Keratinocyte (primary cell): ENCODE measurements at regions not wholly inside any gene's neighbourhood (a gene's known extent, or its start where the extent isn't known, plus 50 kb on each side); places are given as distances from the start of the nearest gene placed in this dataset.

Source experiments
- DNase-seq: peaks from one replicate; pipeline ENCODE4 v3.0.0-alpha.2; 2011; ENCODE audit warnings: low read depth, missing footprints, low spot score
- FAIRE-seq: peaks from 2 replicates; lab custom pipeline; 2011; peaks lifted over from hg19 to GRCh38; lab: Jason Lieb, UNC
- H2AFZ ChIP-seq: 2 replicates; pipeline ENCODE4 v1.6.0; 2012; ENCODE audit warnings: low read length, control low read depth, inconsistent platforms; ENCODE audit not compliant: control insufficient read depth
- H3K27ac ChIP-seq: 2 replicates; pipeline ENCODE4 v1.5.1; 2011; ENCODE audit warnings: low read length; ENCODE audit not compliant: control insufficient read depth, insufficient read depth
- H3K27me3 ChIP-seq: 3 replicates; pipeline ENCODE4 v1.6.0; 2011; ENCODE audit warnings: low read length; ENCODE audit not compliant: control insufficient read depth, insufficient read depth; ENCODE audit errors: extremely low read depth
- H3K36me3 ChIP-seq, 2 experiments: 2 replicates in 1 of 2; 3 replicates in 1 of 2; pipeline ENCODE4 v1.5.1; 2011; ENCODE audit warnings: low read length in 2 of 2, mild to moderate bottlenecking in 1 of 2; ENCODE audit not compliant: control insufficient read depth in 2 of 2, insufficient read depth in 2 of 2; ENCODE audit errors: extremely low read depth in 1 of 2
- H3K4me1 ChIP-seq: 3 replicates; pipeline ENCODE4 v1.5.1; 2011; ENCODE audit warnings: low read length; ENCODE audit not compliant: control insufficient read depth, insufficient read depth; ENCODE audit errors: extremely low read depth
- H3K4me2 ChIP-seq: 3 replicates; pipeline ENCODE4 v1.6.0; 2011; ENCODE audit warnings: low read depth, low read length; ENCODE audit not compliant: control insufficient read depth, insufficient read depth; ENCODE audit errors: extremely low read depth
- H3K4me3 ChIP-seq, 3 experiments: fragments of 200-600 bp in 1 of 3; sonication (generic) in 1 of 3; 2 replicates in 2 of 3; 3 replicates in 1 of 3; pipeline ENCODE4 v1.5.1; 2011 to 2016; ENCODE audit warnings: low read length in 3 of 3, mild to moderate bottlenecking in 3 of 3, control low read depth in 2 of 3, inconsistent platforms in 1 of 3, low read depth in 1 of 3, mixed read lengths in 1 of 3, mixed run types in 1 of 3, moderate library complexity in 1 of 3; ENCODE audit not compliant: control insufficient read depth in 2 of 3, insufficient read depth in 2 of 3; ENCODE audit errors: extremely low read depth in 1 of 3
- H3K79me2 ChIP-seq: 2 replicates; pipeline ENCODE4 v1.6.0; 2012; ENCODE audit warnings: low read length; ENCODE audit not compliant: control insufficient read depth, insufficient read depth
- H3K9ac ChIP-seq: 3 replicates; pipeline ENCODE4 v1.6.0; 2011; ENCODE audit warnings: low read length; ENCODE audit not compliant: control insufficient read depth, insufficient read depth; ENCODE audit errors: extremely low read depth
- H3K9me1 ChIP-seq: 3 replicates; pipeline ENCODE4 v1.6.0; 2011; ENCODE audit warnings: low read length; ENCODE audit not compliant: control insufficient read depth, insufficient read depth; ENCODE audit errors: extremely low read depth
- H3K9me3 ChIP-seq: 2 replicates; pipeline ENCODE4 v1.5.1; 2012; ENCODE audit warnings: low read depth, low read length; ENCODE audit not compliant: control insufficient read depth
- H4K20me1 ChIP-seq: 3 replicates; pipeline ENCODE4 v1.6.0; 2011; ENCODE audit warnings: low read length; ENCODE audit not compliant: control insufficient read depth, insufficient read depth; ENCODE audit errors: extremely low read depth
- EZH2 ChIP-seq: IDR thresholded peaks from one replicate; pipeline ENCODE4 v1.6.1; 2012; ENCODE audit warnings: inconsistent platforms, mild to moderate bottlenecking, low read length, moderate library complexity
- dilution Hi-C: fragments of 300-500 bp; cut with MboI; formaldehyde crosslinking; loops from one replicate; pipeline ENCODE4 v1.7.0; 2020; ENCODE audit warnings: low sequenced_read_pairs; ENCODE audit not compliant: extremely low pct_ligation_motif_present
- TF ChIP-seq, protein P1 (sequence below), 3 experiments: IDR thresholded peaks in 1 of 3; conservative IDR thresholded peaks in 1 of 3; optimal IDR thresholded peaks in 1 of 3; 2 replicates in 2 of 3; 3 replicates in 1 of 3; pipeline versions ENCODE3 to v1.5.1; 2011; ENCODE audit warnings: low read length in 3 of 3, mild to moderate bottlenecking in 3 of 3, moderate library complexity in 2 of 3, control low read depth in 1 of 3, inconsistent platforms in 1 of 3; ENCODE audit not compliant: insufficient read depth in 2 of 3; ENCODE audit errors: extremely low read depth in 1 of 3

DNA sequence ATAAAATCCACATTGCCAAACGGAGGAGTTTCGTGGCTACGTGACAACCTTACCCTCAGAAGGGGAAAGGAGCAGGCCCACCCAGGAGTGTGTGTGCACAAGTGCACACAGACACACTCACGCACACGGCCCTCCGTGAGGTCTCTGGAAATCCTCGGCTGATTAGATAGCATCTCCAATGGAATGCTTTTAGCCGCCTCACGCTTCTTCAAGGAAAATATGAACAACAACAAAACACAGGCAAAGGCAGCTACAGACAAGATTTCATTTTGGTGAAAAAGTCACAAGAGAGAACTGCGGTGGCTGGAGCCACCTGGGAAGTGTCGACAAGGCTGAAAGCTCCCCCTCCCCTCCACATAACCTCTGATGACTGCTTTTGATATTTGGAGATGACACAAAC, 391.8 kb upstream of the MKI67 start:
- Histone ChIP-seq H3K9ac (no peak overlapping the region), H3K9me3 (no peaks in the 10 kb centered on the region), H3K27me3 (no peaks in the 10 kb centered on the region), H2AFZ (no peak overlapping the region), H4K20me1 (no peaks in the 10 kb centered on the region), H3K27ac (no peak overlapping the region), H3K4me1 (no peaks in the 10 kb centered on the region), H3K4me2 (no peak overlapping the region), H3K36me3 (no peaks in the 10 kb centered on the region), H3K9me1 (no peaks in the 10 kb centered on the region), H3K79me2 (no peaks in the 10 kb centered on the region), H3K4me3 (no peak overlapping the region)
- FAIRE-seq (no peak), DNase-seq (no peak)
- no peak for TF ChIP-seq EZH2
- TF ChIP-seq, protein P1, sequence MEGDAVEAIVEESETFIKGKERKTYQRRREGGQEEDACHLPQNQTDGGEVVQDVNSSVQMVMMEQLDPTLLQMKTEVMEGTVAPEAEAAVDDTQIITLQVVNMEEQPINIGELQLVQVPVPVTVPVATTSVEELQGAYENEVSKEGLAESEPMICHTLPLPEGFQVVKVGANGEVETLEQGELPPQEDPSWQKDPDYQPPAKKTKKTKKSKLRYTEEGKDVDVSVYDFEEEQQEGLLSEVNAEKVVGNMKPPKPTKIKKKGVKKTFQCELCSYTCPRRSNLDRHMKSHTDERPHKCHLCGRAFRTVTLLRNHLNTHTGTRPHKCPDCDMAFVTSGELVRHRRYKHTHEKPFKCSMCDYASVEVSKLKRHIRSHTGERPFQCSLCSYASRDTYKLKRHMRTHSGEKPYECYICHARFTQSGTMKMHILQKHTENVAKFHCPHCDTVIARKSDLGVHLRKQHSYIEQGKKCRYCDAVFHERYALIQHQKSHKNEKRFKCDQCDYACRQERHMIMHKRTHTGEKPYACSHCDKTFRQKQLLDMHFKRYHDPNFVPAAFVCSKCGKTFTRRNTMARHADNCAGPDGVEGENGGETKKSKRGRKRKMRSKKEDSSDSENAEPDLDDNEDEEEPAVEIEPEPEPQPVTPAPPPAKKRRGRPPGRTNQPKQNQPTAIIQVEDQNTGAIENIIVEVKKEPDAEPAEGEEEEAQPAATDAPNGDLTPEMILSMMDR (optimal IDR thresholded peaks at IDR 0.05 in 1 of 3, IDR thresholded peaks at IDR 0.05 in 1 of 3, conservative IDR thresholded peaks at IDR 0.05 in 1 of 3; ENCODE audit: extremely low read depth in 1 of 3, insufficient read depth in 2 of 3, low read length in 3 of 3): no peak
- dilution Hi-C loops: no loop called here

DNA sequence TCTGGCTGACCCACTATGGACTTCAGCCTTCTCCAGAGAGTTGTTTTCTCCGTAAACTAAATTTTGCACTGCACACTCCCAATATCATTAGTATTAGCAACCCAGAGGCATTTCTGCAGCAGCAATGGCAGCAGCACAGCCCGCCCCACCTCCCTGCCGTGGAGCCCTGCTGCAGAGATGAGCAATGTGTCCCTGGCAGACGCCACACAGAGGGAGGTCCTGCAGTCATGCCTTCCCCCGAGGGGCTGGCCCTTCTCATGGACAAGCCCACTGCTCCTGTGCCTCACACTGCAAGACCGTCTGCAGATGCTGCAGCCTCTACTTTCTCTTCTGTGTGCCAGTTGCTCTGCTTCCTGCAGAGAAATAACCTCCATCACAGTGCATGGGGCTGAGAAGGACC, 393.4 kb upstream of the MKI67 start:
- no peak for DNase-seq
- dilution Hi-C loops: no loop called here

More for the DNA sequence above, 393.4 kb upstream of the MKI67 start:
- Histone ChIP-seq H3K4me3 (no peak overlapping the region), H4K20me1 (no peaks in the 10 kb centered on the region), H3K9me1 (no peaks in the 10 kb centered on the region), H2AFZ (no peak overlapping the region), H3K9me3 (no peaks in the 10 kb centered on the region), H3K4me2 (no peak overlapping the region), H3K9ac (no peak overlapping the region), H3K4me1 (no peaks in the 10 kb centered on the region), H3K27me3 (no peaks in the 10 kb centered on the region), H3K27ac (no peak overlapping the region), H3K79me2 (no peaks in the 10 kb centered on the region), H3K36me3 (no peaks in the 10 kb centered on the region)
- TF ChIP-seq, protein P1 (optimal IDR thresholded peaks at IDR 0.05 in 1 of 3, IDR thresholded peaks at IDR 0.05 in 1 of 3, conservative IDR thresholded peaks at IDR 0.05 in 1 of 3; ENCODE audit: extremely low read depth in 1 of 3, insufficient read depth in 2 of 3, low read length in 3 of 3): no peak
- TF ChIP-seq EZH2: no peak
- FAIRE-seq: no peak
